CD4-positive, alpha-beta T cell treated with Interleukin-6 at 100 ng/mL for 8 hours (primary cell): ENCODE measurements at regions not wholly inside any gene's neighbourhood (a gene's known extent, or its start where the extent isn't known, plus 50 kb on each side); places are given as distances from the start of the nearest gene placed in this dataset.

Source experiments
- DNase-seq: peaks from one replicate; pipeline ENCODE4 v3.0.0-alpha.2; 2020; ENCODE audit warnings: mixed read lengths, low spot score

DNA sequence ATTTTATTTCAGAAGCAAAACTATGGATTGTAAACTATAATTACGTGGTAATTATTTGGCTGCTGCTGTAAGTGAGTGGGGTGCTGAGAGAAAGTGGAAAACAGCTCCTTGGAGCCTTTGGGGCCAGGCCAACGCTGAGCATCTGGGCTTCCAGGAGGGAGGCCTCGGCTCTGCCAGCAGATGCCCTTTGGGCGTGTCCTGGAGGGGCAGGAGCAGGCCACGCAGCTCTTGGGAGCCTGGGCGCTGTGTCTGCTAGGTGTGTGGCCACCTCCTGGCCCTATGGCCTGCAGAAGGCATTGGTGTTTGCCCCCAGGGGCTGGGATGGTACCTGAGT lies 423.3 kb downstream of the GLRX3 start:
- DNase-seq, result no peak

DNA sequence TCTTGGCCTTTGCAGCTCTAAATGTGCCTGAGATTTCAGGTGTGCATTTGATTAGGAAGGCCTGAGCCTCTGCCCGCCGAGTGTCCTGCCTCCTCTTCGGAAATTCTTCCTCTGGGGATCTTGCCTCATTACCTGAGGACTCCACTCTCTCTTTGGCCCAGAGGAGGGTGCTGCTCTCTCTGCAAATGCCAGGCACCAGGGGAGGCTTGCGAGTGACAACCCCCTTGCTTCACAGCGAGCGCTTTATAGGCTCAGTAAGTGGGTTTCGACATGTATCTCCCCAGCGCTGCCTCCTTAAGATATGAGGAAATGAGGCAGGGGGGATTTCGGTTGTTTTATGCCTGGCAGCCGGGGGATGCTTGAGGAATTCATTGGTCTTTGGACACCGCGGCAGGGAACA lies 423.9 kb downstream of the GLRX3 start:
- no peak for DNase-seq

DNA sequence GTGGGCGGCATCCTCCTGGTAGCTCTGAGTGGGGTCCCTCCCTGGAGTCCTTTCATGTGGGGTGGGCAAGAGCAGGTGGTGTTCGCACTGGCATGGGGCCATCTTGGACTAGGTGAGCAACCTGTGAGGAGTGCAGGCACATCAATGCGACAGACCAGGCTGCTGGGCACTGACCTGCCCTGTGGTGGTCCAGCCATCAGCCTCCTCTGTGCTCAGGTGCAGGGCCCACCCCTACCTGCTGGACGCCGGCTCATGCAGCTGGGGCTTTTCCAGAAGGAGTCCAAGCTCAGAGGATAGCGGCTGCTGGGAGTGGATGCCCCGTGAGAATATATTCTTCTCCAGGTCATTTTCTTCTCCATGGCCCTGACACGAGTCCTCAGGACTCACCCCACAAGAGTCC lies 424.4 kb downstream of the GLRX3 start:
- no peak for DNase-seq

DNA sequence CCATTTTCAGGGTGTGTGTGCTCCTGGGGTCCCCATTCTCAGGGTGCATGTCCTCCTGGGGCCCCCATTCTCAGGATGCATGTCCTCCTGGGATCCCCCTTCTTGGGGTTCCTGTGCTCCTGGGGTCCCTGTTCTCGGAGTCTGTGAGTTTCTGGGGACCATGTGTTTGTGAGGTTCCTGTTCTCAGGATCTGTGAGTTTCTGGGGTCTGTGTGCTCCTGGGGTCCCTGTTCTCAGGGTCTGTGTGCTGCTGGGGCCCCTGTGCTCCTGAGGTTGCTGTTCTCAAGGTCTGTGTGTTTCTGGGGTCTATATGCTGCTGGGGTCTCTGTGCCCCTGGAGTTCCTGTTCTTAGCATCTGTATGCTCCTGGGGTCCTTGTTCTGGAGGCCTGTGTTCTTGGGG lies 425.5 kb downstream of the GLRX3 start:
- DNase-seq, result no peak

DNA sequence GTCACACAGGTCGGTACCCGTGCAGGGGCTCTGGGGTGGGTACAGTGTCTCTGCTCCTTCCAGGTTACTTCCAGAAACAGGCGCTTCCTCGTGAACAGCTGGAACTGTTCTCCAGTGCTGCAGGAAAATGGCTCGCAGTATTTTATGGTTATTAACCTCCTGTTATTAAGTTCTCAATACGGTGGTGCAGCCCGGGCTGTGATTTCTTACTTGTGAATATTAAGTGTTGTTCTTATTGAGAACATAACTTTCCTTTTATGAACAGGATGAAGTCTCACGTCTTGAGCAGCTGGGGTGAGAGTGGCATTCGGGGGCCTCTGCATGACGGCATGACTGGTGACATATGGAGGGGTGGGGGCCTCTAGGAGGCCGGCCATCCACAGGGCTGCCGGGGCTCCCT lies 430.8 kb downstream of the GLRX3 start:
- no peak for DNase-seq

DNA sequence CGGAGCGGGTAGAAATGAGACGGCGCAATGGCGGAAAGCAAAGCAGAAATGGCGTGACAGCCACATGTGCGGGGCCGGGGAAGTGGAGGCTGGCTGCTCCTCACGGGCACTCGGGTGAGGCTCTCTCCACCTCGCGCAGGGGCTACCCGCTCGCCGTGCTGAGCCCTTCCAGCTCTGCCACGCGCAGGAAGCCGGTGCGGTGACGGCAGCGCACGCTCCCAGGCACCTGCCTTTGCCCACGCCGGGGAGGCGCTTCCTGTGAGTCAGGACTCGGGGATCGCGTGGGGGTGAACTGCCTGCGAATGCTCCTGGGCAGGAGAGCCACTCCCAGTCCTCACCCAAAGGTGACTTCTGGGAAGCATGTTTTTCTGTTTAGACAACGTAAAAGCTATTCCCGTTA lies 431.2 kb downstream of the GLRX3 start:
- no peak for DNase-seq

DNA sequence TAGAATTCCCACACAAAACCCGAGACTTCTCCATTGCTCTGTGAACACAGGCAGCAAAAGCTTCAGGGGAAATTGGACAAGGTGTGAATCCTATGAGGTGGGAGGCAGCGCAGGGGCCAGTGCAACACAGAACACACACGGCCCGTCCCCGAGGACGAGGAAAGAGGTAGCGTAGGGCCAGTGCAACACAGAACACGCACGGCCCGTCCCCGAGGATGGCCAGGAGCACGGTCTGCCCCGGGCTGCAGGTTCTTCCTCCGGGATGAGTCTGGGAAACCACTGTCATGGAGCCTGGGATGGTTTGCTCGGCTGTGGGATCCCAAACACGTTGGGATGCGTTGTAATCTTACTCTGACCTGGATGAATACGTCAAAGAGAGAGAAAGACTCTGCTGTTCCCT lies 432.1 kb downstream of the GLRX3 start:
- DNase-seq, result no peak

DNA sequence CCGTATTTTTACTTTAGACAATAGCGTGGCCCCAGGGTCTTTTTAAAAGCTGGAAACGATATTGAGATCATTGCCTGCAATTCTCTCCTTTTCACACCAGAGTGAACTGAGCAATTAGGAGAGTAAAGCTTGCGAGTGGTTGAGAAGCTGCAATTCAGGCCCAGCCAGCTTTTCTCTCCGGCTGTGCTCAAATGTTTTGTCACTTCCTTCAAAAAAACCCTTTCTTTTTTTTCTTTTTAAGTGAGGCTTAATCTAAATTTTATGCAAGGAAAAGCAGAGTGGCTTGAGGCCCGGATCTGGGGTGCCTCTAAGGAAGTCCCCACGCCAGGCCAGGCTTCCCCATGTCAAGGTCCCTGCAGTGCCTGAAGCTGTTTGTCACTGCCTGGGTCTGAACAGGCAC lies 433.9 kb downstream of the GLRX3 start:
- no peak for DNase-seq

DNA sequence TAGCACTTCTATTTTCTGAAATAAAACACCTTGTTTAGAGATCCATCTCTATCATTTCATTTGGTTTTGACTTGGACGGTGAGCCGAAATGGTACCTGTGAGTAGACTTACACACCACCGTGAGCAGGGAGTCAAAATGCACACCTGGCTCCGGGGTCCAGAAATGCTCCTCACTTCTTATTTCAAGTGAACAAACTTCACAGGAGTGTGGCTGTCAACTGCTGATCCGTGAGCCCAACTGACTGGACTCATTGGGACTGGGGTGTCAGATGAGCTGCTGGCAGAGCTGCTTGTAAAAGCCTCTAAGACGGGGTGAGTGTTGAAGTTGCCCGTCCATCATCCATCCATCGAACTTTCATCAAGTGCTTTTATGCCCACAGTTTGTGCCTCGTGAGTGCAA lies 435.5 kb downstream of the GLRX3 start:
- DNase-seq, result no peak

DNA sequence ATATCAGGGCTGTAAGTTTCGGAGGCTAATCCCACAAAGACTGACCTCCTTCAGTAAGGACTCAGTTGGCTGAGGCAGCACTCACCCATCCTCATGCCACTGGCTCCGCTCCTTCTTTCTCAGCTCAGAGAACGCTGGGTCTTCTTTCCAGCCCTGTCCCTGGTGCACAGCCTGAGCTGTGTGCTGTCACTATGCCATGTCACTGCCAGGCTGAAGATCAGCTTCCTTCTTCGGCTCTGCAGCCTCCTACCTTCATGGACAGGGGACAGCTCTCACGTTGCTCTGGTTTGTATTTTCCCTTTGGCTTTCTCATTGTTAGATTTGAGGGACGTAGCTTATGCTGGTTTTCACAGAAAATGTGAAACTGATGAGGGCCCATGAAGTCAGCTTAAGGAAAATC lies 437.3 kb downstream of the GLRX3 start:
- DNase-seq, result no peak

DNA sequence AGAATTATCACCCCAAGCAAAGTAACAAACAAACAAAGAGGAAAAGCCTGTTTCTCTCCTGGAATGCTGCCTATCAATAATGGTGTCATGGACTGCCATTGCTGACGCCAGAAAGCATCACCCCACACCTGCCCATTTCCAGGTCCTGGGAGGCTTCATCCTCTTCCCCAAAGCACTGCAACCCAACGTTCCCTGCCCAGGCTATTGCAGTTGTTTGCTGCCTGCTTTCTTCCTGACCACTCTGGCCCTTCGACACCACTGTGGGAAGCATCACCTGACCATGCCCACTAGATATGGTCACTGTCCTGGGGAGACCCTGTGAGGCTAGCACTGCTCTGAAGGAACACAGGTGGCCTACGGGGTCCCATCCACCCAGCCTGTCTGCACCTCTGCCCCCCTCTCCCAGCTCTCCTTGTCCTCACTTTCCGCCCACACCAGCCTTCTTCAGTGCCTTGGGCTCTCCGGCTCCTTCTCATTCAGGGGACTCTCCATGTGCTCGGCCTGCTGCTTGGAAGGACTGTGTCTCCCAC lies 439.6 kb downstream of the GLRX3 start:
- no peak for DNase-seq

DNA sequence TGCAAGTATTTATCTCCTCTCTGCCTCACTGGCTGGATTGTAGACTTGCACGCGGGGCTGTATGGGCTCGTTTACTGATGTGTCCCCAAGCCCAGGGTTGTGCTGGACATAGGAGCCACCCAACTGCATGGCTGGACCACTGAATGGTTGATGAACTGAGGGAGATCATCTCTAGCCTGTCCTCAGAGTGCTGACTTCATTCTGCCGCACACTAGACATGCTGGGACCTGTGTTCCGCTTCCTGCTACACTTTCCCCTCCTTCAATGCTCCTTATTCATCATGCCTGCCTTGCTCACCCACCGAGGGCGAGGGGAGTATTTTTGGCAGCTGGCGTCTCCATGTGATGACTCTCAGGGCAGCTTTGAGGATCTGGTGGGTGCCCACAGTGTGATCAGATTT lies 440.2 kb downstream of the GLRX3 start:
- DNase-seq, result no peak

DNA sequence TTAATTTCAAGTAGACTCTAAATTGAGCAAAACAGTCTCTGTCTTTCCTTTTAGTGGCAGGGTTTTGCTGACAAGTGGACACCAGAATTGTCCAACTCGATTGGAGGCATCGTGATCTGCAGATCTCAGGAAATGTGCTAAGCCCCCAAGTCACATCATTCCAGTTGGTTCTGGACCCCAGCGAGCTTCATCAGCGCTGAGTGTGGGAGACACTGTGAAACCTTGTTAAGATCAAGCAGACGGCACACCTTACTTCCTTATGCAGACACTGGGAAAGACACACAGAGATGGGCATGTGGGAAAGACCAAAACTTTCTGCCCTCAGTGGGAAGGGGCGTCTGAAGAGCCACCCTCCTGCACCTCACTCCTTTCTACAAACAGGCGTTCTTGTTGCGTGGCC lies 440.8 kb downstream of the GLRX3 start:
- no peak for DNase-seq

DNA sequence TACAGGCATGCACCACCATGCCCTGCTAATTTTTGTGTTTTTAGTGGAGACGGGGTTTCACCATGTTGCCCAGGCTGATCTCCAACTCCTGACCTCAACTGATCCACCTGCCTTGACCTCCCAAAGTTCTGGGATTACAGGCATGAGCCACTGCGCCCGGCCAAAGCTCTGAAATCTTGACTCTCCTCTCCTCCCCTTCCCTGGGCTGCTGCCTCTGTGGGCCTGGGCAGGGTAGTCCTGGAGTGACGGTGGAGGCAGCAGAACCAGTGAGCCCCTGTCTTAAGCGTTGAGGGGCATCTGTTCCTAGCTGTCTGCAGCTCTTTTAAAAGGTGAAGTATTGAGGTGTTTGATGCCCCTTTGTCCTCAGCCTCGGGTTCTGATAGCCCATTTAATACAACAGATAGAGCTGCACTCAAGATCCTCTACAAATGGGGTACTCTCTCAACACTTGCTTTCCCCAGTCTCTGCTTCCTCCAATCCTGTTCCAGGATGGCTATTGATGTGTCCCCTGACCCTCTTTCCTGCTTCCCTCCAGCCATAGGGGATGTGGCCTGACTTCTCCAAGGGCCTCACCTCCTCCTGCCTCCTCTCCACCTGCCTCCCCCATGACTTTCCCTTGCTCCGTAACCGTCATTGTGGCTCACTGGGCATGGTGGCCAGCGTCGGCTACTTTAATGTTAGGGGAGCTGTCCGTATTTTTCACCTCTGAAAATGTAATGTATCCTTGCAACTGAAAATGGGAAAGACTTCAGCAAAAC lies 442.5 kb downstream of the GLRX3 start:
- DNase-seq, result no peak

DNA sequence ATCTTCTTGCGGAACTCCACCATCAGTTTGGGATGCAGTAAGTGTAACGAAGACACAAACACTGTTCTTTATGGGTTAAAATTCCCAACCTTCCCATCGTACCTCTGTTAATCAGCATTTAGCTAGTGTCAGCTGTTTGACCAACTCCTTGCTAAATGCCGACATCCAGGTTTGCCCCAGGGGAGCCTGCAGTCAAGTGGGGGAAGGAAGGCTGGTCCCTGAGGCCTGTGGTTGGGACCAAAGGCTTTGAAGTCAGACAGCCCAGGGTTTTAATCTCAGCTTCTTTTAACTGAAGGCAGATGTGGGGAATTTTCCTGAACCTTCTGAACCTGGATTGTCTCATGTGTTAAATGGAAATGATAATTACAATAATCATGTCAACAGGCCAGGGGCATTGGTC lies 443.7 kb downstream of the GLRX3 start:
- no peak for DNase-seq

DNA sequence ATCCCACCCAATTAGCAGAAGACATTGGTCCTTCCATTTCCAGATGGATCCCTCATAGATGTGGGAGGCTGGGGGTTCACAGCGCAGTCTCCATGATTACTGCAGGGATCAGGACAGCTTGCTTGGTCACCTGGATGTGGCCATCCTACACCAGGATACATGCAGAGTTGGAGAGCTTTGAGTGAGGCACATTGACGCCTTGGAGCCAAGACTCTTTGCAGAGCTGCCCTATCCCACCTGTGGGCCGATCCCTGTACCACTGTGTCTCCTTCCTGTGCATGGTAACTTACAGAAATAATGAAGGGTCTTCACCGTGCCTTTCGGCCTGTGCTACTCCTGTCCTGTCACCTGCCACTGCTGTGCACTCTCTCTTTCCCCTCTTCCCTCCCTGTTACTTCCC lies 444.8 kb downstream of the GLRX3 start:
- no peak for DNase-seq

DNA sequence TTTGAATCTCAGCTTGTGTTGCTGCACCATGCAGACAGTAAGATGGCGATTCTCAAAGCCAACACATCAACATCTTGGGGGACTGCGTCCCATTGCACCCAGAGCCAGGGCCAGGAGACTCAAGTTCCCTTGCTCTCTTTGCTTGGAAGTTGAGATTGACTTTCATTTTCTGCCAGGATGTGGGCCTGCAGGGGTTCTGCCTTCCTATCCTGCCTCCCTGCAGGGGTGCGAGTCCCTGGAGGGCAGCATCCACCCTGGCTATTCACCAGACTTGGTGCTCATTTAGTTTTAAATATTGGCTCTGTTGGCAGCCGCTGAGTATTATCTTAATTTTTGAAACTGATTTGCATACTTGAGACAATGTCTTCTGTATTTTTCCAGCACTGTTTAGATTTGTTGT lies 451.5 kb downstream of the GLRX3 start:
- DNase-seq, result no peak

DNA sequence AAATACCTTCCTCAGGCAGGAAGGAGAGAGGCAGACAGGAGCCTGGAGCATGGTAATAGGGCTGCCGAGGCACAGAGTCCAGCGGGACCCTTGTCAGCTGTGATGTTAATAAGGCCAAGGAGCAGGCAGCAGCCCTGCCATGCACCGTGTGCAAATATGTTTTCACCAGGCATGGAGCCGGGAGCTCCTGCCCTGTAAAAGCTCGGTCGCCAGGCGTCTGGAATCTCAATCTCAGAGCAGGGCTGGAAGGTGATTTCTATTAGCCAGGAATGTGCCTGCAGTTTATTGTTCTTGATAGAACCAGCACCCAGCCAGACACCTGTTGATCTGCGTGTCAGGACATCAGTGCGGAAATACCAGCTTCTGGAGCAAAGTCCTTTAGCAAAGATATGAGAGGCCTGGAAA lies 469.8 kb downstream of the GLRX3 start:
- no peak for DNase-seq

DNA sequence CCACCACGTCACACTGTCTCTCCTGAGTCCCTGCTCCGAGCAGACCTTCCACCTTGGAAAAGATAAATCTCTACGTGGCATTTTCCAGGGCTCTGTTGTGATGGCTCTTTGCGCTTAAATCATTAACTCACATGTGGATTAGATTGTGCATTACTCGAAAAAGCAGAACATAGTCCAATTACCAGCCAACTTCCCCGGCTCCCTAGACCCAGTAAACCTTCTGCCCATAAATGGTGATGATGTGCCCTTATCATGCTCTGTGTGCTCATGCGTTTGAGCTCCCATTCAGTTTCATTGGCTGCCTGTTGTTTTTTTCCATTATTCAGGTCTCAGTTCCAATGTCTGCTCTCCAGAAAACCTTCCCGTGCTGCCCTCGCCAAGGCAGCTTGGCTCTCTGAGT lies 471.2 kb downstream of the GLRX3 start:
- no peak for DNase-seq

DNA sequence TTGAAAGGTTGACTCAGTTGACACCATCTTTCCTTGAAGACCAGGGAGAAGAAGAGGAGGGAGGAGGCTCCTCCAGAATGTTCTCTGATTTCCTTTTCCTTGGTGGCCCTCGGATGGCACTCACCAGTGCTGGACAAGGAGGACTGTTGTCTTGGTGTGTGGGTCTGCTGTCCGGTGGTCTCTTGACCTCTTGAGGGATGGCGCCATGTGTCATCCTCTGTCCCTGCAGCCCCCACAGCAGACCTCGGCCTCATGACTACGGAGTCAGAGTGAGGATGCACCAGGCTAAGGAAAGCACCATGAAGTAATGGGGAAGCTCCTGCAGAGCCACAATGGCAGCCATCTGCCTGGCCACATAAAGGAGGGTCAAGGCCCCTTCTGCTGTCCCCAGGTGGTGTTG lies 475.0 kb downstream of the GLRX3 start:
- DNase-seq, result no peak

DNA sequence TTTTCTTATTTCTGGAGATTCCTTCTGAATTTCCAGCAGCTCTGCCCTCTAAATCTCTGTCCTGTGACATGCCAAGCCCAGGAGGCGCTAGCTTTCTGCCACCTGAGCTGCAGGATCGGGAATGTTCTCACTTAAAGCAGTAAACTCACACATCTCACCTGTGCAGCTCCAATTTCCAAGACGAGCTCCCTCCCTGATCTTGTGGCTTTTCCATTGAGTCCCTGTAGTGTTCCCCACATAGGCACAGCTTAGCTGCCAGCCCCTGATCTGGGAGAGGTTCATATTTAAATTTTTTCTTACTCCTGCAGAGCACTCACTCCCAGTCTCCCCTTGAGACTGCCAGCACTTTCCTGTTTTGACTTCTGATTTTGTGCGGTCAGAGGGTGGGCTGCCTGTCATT lies 479.3 kb downstream of the GLRX3 start:
- no peak for DNase-seq

DNA sequence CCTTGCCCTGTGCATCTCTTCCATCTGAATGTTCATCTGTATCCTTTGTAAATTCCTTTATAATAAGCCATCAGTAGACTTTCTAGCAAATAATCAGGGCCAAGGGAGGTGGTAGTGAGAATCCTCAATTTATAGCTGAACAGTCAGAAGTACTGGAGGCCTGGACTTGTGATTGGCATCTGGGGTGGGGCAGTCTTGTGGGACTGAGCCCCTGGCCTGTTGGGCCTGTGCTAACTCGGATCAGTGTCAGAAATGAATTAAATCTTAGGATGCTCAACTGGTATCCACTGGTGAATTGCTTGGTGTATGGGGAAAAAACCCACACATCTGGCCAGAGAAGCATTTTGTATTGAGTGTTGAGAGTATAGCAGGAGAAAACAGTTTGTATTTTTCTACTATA lies 481.8 kb downstream of the GLRX3 start:
- no peak for DNase-seq

DNA sequence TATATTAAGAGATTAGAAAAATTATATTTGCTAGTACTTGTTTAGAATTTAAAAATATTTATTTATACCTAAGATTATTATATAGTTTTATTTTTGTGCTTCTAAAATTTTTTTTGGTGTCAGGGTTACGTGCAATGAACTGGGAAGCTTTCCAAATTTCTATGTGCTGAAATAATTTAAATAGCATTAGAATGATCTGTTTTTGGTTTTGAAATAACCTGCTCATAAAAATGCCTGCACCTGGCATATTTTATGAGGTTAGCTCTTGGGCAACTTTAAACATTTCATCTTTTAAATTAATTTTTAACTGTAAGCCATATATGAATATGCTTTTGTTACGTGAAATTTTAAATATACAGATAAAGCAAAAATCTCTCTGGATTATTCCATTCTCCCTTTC lies 482.5 kb downstream of the GLRX3 start:
- no peak for DNase-seq

DNA sequence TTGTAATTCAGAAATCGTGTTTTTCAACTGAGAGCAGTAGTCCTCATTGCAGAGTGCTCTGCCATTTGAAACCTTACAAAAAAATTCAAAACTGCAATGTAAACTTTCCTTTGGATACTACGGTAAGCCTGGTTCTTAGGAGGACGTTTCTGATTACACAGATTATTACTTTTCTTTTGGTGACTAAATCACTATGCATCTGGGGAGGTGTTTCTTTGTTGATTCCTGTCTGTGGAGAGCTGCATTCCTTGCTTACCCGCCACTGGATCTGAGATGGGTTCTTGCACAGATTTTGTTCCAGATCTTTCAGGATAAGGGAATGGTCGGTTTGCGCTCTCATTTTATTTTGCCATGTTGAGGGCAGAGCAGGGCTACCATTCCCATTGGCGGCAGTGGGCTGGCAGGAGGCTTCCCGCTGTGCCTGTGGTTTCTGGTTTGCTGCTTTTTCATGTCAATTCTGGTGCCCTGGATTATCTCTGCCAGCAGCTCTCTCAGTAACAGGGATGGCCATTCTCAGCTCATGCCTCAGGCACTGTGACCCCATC lies 485.1 kb downstream of the GLRX3 start:
- DNase-seq, result no peak
